ENCODE measurements at regions not wholly inside any gene's neighbourhood (a gene's known extent, or its start where the extent isn't known, plus 50 kb on each side); places are given as distances from the start of the nearest gene placed in this dataset.

DNA sequence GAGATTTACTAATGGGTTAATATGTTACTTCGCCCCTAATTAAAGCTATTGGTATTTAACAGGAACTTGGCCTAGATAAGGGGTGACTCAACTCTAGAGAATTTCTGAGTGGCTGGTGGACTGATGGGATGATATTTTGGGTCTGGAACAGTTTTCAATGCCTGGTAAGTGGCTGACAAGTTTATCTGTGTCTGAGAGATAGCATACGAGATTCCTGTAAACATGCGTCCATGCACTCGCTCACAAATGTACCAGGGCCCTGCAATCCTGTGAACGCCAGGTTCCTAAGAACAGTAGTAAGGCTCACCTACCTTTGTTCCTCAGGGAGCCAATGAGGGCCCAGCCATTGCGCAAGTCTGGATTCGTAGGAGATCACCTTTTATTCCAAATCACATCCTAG, 683.8 kb upstream of the ANKRD30A start:
- Histone ChIP-seq H3K9me3 (ENCODE audit: control insufficient read depth in 1 of 2, low read length in 2 of 2) (peaks cover 10 to 13% of the 10 kb centered on the region in 2 donors), H3K4me1 (ENCODE audit: control insufficient read depth in 1 of 2, insufficient read depth in 2 of 2, low read length in 2 of 2) (no peaks in the 10 kb centered on the region), H3K27ac (ENCODE audit: low read depth, low read length) (no peak overlapping the region), H3K4me3 (ENCODE audit: low read depth in 1 of 2, low read length in 2 of 2) (no peak overlapping the region), H3K27me3 (ENCODE audit: control insufficient read depth in 1 of 2, insufficient read depth in 2 of 2, low read length in 2 of 2) (no peaks in the 10 kb centered on the region), H3K36me3 (ENCODE audit: control insufficient read depth in 1 of 2, insufficient read depth in 2 of 2, low read length in 2 of 2) (no peaks in the 10 kb centered on the region), H3K9ac (ENCODE audit: low read depth in 1 of 2, low read length in 2 of 2) (no peak overlapping the region)

DNA sequence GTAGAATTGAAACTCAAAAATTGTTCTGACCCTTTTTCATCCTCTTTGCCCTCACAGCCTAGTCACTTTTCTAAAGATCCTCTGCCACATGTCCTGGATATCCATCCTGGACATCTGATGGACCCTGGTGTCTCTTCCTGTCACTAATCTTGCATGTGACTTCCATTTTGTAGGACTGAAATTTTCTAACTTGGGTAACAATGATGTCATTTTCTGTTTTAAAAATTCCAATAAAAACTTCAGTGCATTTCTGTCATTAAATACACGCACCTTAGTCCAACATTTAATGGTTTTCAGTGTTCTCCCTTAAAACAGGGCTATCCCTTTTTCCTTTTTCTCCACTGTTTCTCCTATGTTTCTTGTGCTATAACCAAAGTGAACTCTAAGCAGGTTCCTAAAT, 684.9 kb upstream of the ANKRD30A start:
- Histone ChIP-seq H3K9ac (ENCODE audit: low read depth in 1 of 2, low read length in 2 of 2) (no peak overlapping the region), H3K27ac (ENCODE audit: low read depth, low read length) (no peak overlapping the region), H3K4me1 (ENCODE audit: control insufficient read depth in 1 of 2, insufficient read depth in 2 of 2, low read length in 2 of 2) (no peaks in the 10 kb centered on the region), H3K36me3 (ENCODE audit: control insufficient read depth in 1 of 2, insufficient read depth in 2 of 2, low read length in 2 of 2) (no peaks in the 10 kb centered on the region), H3K27me3 (ENCODE audit: control insufficient read depth in 1 of 2, insufficient read depth in 2 of 2, low read length in 2 of 2) (no peaks in the 10 kb centered on the region), H3K4me3 (ENCODE audit: low read depth in 1 of 2, low read length in 2 of 2) (no peak overlapping the region), H3K9me3 (ENCODE audit: control insufficient read depth in 1 of 2, low read length in 2 of 2) (peaks cover 10 to 13% of the 10 kb centered on the region in 2 donors)

- Histone ChIP-seq H3K9me3 (ENCODE audit: control insufficient read depth in 1 of 2, low read length in 2 of 2) (peaks cover 7 to 13% of the 10 kb centered on the region in 2 donors), H3K4me1 (ENCODE audit: control insufficient read depth in 1 of 2, insufficient read depth in 2 of 2, low read length in 2 of 2) (no peaks in the 10 kb centered on the region), H3K9ac (ENCODE audit: low read depth in 1 of 2, low read length in 2 of 2) (no peak overlapping the region), H3K27me3 (ENCODE audit: control insufficient read depth in 1 of 2, insufficient read depth in 2 of 2, low read length in 2 of 2) (no peaks in the 10 kb centered on the region), H3K4me3 (ENCODE audit: low read depth in 1 of 2, low read length in 2 of 2) (no peak overlapping the region), H3K36me3 (ENCODE audit: control insufficient read depth in 1 of 2, insufficient read depth in 2 of 2, low read length in 2 of 2) (no peaks in the 10 kb centered on the region), H3K27ac (ENCODE audit: low read depth, low read length) (no peak overlapping the region)
Measured at GRCh38 chr10:36437367-36437766, 688.0 kb upstream of the ANKRD30A start.

DNA sequence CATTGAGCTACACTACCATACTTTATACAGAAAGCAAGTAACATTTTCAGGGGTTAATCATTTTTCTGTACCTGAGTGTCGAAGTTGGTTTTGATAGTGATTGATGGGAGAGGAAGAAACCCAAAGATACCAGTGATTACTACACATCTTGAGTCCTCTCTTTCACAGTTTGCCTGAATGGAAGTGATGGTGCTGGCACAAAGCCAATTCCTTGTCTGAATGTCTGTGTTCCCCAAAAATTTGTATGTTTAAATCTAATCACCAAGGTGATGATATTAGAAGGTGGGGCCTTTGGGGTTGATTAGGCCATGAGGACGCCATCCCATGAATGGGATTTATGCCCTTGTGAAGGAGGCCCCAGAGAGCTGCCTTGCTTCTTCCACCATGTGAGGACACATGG, 696.9 kb upstream of the ANKRD30A start:
- no peak overlapping the region for H3K27ac ChIP-seq (ENCODE audit: low read depth, low read length)
- no peaks in the 10 kb centered on the region for H3K4me1 ChIP-seq (ENCODE audit: control insufficient read depth in 1 of 2, insufficient read depth in 2 of 2, low read length in 2 of 2)
- H3K27me3 ChIP-seq (ENCODE audit: control insufficient read depth in 1 of 2, insufficient read depth in 2 of 2, low read length in 2 of 2) = no peaks in the 10 kb centered on the region
- H3K9ac ChIP-seq (ENCODE audit: low read depth in 1 of 2, low read length in 2 of 2) = no peak overlapping the region
- H3K36me3 ChIP-seq (ENCODE audit: control insufficient read depth in 1 of 2, insufficient read depth in 2 of 2, low read length in 2 of 2) = no peaks in the 10 kb centered on the region
- peaks cover 0 to 6% of the 10 kb centered on the region in 2 donors for H3K9me3 ChIP-seq (ENCODE audit: control insufficient read depth in 1 of 2, low read length in 2 of 2)
- H3K4me3 ChIP-seq (ENCODE audit: low read depth in 1 of 2, low read length in 2 of 2) = no peak overlapping the region

- no peak overlapping the region for H3K9ac ChIP-seq (ENCODE audit: low read depth in 1 of 2, low read length in 2 of 2)
- H3K9me3 ChIP-seq (ENCODE audit: control insufficient read depth in 1 of 2, low read length in 2 of 2) = peaks cover 4 to 8% of the 10 kb centered on the region in 2 donors
- H3K4me1 ChIP-seq (ENCODE audit: control insufficient read depth in 1 of 2, insufficient read depth in 2 of 2, low read length in 2 of 2) = no peaks in the 10 kb centered on the region
- no peaks in the 10 kb centered on the region for H3K36me3 ChIP-seq (ENCODE audit: control insufficient read depth in 1 of 2, insufficient read depth in 2 of 2, low read length in 2 of 2)
- H3K27ac ChIP-seq (ENCODE audit: low read depth, low read length) = no peak overlapping the region
- no peak overlapping the region for H3K4me3 ChIP-seq (ENCODE audit: low read depth in 1 of 2, low read length in 2 of 2)
- H3K27me3 ChIP-seq (ENCODE audit: control insufficient read depth in 1 of 2, insufficient read depth in 2 of 2, low read length in 2 of 2) = no peaks in the 10 kb centered on the region
Measured at GRCh38 chr10:36425131-36425797, 700.1 kb upstream of the ANKRD30A start.

DNA sequence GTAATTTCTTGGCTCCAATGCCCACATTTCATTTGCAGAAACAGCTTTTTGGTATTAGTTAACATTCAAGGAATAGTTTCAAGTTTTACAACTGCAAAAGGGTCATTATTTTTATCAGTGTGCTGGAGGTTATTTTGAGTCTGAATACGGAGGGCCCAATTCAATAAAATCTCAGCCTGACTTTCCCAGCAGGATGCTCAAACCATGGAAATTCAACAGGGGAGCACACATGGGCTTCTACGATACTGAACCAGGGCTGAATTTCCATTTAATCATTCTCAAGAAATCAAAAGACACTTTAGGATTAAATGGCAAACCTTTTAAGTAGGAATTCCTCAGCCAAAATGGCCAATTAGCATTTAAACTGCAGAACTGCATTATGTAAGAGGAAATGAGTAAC, 700.9 kb upstream of the ANKRD30A start:
- peaks cover 4 to 8% of the 10 kb centered on the region in 2 donors for H3K9me3 ChIP-seq (ENCODE audit: control insufficient read depth in 1 of 2, low read length in 2 of 2)
- H3K4me3 ChIP-seq (ENCODE audit: low read depth in 1 of 2, low read length in 2 of 2) = no peak overlapping the region
- H3K4me1 ChIP-seq (ENCODE audit: control insufficient read depth in 1 of 2, insufficient read depth in 2 of 2, low read length in 2 of 2) = no peaks in the 10 kb centered on the region
- H3K27ac ChIP-seq (ENCODE audit: low read depth, low read length) = no peak overlapping the region
- H3K36me3 ChIP-seq (ENCODE audit: control insufficient read depth in 1 of 2, insufficient read depth in 2 of 2, low read length in 2 of 2) = no peaks in the 10 kb centered on the region
- H3K27me3 ChIP-seq (ENCODE audit: control insufficient read depth in 1 of 2, insufficient read depth in 2 of 2, low read length in 2 of 2) = no peaks in the 10 kb centered on the region
- no peak overlapping the region for H3K9ac ChIP-seq (ENCODE audit: low read depth in 1 of 2, low read length in 2 of 2)

DNA sequence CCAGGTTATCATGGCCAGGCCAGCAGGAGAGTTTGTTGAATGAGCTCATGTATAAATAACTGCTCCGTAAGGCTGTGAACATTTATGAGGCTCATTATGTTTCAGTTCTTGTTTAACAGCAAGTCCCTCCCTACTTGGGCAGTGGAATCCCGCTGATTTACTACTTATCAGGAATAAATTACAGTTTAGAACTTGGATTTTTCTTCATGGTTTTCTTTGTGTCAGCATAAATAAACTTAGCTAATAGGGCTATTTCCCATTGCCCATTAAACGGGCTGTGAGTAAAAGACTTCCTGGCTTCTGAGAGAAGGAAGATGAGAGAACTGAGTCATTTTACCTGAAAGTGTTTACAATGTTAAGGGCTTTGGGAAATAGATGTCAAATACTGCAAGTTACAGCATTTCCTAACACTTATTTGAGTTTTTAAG, 701.6 kb upstream of the ANKRD30A start:
- Histone ChIP-seq H3K4me3 (ENCODE audit: low read depth in 1 of 2, low read length in 2 of 2) (no peak overlapping the region), H3K4me1 (ENCODE audit: control insufficient read depth in 1 of 2, insufficient read depth in 2 of 2, low read length in 2 of 2) (no peaks in the 10 kb centered on the region), H3K9ac (ENCODE audit: low read depth in 1 of 2, low read length in 2 of 2) (no peak overlapping the region), H3K27me3 (ENCODE audit: control insufficient read depth in 1 of 2, insufficient read depth in 2 of 2, low read length in 2 of 2) (no peaks in the 10 kb centered on the region), H3K27ac (ENCODE audit: low read depth, low read length) (no peak overlapping the region), H3K9me3 (ENCODE audit: control insufficient read depth in 1 of 2, low read length in 2 of 2) (peaks cover 4 to 8% of the 10 kb centered on the region in 2 donors), H3K36me3 (ENCODE audit: control insufficient read depth in 1 of 2, insufficient read depth in 2 of 2, low read length in 2 of 2) (no peaks in the 10 kb centered on the region)

DNA sequence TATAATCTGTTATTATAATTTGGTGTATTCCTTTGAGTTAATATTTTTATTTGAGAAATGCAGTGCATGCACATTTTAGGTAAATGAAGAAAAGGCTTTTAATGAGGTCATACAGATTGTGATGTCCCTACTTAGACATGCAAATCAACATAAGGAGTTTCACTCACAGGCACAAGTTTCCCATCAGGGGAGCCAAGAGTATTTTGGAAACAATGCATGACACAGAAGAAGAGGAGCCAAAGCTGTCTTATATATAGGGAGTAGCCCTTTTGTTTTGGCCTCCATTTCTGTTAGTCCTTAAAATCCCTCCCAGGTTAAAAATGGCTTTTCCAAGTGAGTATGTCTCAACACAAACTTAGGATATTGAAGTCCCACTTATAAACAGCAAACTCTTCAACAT, 703.4 kb upstream of the ANKRD30A start:
- Histone ChIP-seq H3K4me3 (ENCODE audit: low read depth in 1 of 2, low read length in 2 of 2) (no peak overlapping the region), H3K36me3 (ENCODE audit: control insufficient read depth in 1 of 2, insufficient read depth in 2 of 2, low read length in 2 of 2) (no peaks in the 10 kb centered on the region), H3K9ac (ENCODE audit: low read depth in 1 of 2, low read length in 2 of 2) (no peak overlapping the region), H3K4me1 (ENCODE audit: control insufficient read depth in 1 of 2, insufficient read depth in 2 of 2, low read length in 2 of 2) (no peaks in the 10 kb centered on the region), H3K27me3 (ENCODE audit: control insufficient read depth in 1 of 2, insufficient read depth in 2 of 2, low read length in 2 of 2) (no peaks in the 10 kb centered on the region), H3K9me3 (ENCODE audit: control insufficient read depth in 1 of 2, low read length in 2 of 2) (peaks cover 8 to 10% of the 10 kb centered on the region in 2 donors), H3K27ac (ENCODE audit: low read depth, low read length) (no peak overlapping the region)

- Histone ChIP-seq H3K27ac (ENCODE audit: low read depth, low read length) (no peak overlapping the region), H3K4me3 (ENCODE audit: low read depth in 1 of 2, low read length in 2 of 2) (no peak overlapping the region), H3K27me3 (ENCODE audit: control insufficient read depth in 1 of 2, insufficient read depth in 2 of 2, low read length in 2 of 2) (no peaks in the 10 kb centered on the region), H3K36me3 (ENCODE audit: control insufficient read depth in 1 of 2, insufficient read depth in 2 of 2, low read length in 2 of 2) (no peaks in the 10 kb centered on the region), H3K4me1 (ENCODE audit: control insufficient read depth in 1 of 2, insufficient read depth in 2 of 2, low read length in 2 of 2) (no peaks in the 10 kb centered on the region), H3K9ac (ENCODE audit: low read depth in 1 of 2, low read length in 2 of 2) (no peak overlapping the region), H3K9me3 (ENCODE audit: control insufficient read depth in 1 of 2, low read length in 2 of 2) (peaks cover 10 to 17% of the 10 kb centered on the region in 2 donors)
Measured at GRCh38 chr10:36416513-36416912, 708.9 kb upstream of the ANKRD30A start.

GRCh38 chr10:36412942-36413341, 712.5 kb upstream of the ANKRD30A start:
- no peak overlapping the region for H3K9ac ChIP-seq (ENCODE audit: low read depth in 1 of 2, low read length in 2 of 2)
- H3K27ac ChIP-seq (ENCODE audit: low read depth, low read length) = no peak overlapping the region
- H3K4me3 ChIP-seq (ENCODE audit: low read depth in 1 of 2, low read length in 2 of 2) = no peak overlapping the region
- no peaks in the 10 kb centered on the region for H3K27me3 ChIP-seq (ENCODE audit: control insufficient read depth in 1 of 2, insufficient read depth in 2 of 2, low read length in 2 of 2)
- H3K4me1 ChIP-seq (ENCODE audit: control insufficient read depth in 1 of 2, insufficient read depth in 2 of 2, low read length in 2 of 2) = no peaks in the 10 kb centered on the region
- H3K9me3 ChIP-seq (ENCODE audit: control insufficient read depth in 1 of 2, low read length in 2 of 2) = peaks cover 15 to 17% of the 10 kb centered on the region in 2 donors
- H3K36me3 ChIP-seq (ENCODE audit: control insufficient read depth in 1 of 2, insufficient read depth in 2 of 2, low read length in 2 of 2) = no peaks in the 10 kb centered on the region
